AG09319 (cell line): ENCODE measurements at regions not wholly inside any gene's neighbourhood (a gene's known extent, or its start where the extent isn't known, plus 50 kb on each side); places are given as distances from the start of the nearest gene placed in this dataset.

Source experiments
- DNase-seq: peaks from one replicate; pipeline ENCODE4 v3.0.0-alpha.2; 2010; ENCODE audit warnings: low read depth; ENCODE audit errors: extremely low read depth
- TF ChIP-seq, protein P1 (sequence below): IDR thresholded peaks from 2 replicates; pipeline ENCODE4 v1.5.1; 2011; ENCODE audit warnings: low read depth, mild to moderate bottlenecking, inconsistent platforms, low read length, moderate library complexity

DNA sequence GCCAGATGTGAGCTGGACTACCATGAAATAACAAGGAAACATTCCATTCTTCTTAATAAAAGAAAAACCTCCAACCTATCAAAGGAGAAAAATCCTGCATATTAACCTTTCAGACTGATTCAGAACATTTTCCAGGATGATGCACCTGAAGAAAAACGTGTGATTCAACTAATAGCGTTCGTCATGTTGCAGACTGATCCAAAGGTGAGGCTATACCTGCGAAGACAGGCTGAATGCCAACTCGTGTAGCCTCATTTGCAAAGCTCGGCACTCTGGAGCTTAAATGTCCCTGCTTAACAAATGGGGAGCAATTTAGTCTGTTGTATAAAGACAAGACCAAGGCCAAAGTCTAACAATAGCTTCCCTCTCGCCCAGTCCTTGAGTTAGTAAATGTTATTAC lies 172.0 kb upstream of the NOCT start:
- TF ChIP-seq, protein P1, sequence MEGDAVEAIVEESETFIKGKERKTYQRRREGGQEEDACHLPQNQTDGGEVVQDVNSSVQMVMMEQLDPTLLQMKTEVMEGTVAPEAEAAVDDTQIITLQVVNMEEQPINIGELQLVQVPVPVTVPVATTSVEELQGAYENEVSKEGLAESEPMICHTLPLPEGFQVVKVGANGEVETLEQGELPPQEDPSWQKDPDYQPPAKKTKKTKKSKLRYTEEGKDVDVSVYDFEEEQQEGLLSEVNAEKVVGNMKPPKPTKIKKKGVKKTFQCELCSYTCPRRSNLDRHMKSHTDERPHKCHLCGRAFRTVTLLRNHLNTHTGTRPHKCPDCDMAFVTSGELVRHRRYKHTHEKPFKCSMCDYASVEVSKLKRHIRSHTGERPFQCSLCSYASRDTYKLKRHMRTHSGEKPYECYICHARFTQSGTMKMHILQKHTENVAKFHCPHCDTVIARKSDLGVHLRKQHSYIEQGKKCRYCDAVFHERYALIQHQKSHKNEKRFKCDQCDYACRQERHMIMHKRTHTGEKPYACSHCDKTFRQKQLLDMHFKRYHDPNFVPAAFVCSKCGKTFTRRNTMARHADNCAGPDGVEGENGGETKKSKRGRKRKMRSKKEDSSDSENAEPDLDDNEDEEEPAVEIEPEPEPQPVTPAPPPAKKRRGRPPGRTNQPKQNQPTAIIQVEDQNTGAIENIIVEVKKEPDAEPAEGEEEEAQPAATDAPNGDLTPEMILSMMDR, result no peak
- DNase-seq, result no peak

DNA sequence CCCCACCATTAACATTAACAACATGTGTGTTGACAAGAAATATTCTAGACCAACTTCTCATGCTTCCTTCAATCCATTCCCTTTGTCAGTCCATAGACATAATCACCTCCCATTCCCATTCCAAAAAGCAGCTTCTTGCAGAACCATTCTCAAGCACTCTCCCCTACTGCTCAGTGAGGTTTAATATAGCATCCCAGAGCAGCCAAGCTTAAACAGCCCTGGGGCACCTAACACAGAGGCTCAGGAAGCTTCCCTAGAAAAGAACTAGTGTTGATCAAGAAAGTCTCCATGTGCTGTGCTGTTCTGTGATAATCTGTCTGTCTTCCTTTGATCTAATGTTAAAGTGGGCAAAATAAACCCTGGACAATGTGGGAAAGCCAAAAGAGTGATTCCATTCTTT lies 174.2 kb upstream of the NOCT start:
- TF ChIP-seq, protein P1, result no peak
- DNase-seq, result no peak

DNA sequence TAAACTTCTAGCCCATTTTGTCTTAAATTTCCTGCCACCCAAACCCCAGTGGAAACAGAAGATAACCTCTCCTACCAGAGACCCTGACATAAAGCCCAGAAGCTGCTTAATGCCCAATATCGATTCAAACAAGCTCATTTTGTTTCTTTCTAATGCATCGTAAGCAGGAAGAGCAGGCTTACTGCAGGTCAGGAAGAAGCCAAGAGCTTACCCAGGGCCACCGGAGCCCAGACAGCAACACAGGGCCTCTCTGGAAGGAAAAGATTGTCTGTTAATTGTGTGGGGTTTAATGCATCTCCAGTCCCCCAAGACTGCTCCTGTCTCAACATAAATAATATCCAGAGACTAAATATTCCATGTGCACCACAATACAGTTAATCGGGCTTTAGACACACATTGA lies 177.3 kb upstream of the NOCT start:
- TF ChIP-seq, protein P1, result no peak
- no peak for DNase-seq

DNA sequence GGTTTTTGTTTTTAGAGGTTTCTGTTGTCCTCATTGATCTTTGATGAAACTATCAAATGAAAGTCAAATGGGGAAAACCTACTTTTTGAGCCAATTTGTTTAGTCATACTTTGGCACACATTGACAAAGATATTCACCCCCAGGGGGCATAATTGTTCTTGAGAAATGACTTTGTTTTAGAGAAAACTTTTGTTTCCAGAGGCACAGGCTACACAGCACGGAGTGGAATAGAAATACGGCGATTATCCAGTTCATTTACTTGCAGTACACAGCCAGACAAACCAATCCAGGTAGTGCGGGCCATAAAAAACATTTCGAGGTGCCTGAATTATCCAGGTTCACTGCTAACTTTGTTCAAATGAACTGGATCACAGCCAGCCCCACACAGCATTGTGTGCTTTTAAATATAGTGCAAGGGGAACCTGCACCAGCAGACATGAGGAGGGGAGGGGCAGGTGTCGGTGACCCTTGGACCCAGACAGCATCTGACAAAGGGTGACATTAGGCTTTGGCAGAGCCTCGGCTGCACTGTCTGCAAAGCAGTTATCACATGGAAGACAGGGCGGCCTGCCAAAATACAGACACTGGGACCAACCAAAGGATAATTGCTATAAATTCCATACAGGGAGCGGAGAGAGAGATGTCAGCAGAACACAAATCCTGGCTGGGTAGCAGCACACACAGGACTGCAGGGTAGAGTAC lies 179.6 kb upstream of the NOCT start:
- TF ChIP-seq, protein P1, result no peak
- DNase-seq, result no peak

DNA sequence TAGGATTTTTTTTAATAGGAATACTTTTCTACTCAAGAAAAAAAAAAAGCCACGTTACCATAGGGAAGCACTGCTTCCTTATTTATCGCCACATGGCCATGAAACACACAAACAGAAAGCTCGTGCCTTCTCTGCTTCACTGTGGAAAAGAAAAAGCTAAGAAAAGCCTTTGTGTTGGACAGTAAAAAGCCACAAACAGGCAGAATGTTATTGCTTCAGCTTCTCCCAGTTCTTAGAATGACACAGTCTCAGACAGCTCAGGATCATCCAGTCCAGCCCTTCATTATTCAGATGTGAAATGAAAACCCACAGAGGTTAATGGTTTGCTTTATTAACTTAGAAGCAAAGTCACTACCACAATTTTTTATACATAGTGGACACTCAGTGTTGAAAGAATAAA lies 181.6 kb upstream of the NOCT start:
- no peak for DNase-seq
- TF ChIP-seq, protein P1, result no peak

DNA sequence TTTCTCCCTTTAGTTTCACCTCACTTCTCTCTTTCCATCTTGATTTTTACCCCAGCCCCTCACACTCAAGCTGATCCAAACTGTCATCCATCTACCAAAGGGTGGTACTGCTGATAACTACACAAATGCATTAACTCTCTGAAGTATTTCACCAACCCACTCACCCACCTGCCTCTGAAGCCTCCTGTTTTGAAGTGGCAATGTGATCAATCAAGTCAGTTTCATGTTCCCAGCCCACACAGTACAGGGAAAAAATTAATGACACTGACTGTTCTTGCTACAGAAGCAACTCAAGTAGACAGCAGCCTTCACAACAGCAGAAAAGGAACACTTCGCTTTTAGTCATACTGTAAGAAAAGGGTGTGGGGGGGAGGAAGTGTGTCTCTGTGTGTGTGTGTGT lies 183.0 kb upstream of the NOCT start:
- TF ChIP-seq, protein P1, result no peak
- no peak for DNase-seq

DNA sequence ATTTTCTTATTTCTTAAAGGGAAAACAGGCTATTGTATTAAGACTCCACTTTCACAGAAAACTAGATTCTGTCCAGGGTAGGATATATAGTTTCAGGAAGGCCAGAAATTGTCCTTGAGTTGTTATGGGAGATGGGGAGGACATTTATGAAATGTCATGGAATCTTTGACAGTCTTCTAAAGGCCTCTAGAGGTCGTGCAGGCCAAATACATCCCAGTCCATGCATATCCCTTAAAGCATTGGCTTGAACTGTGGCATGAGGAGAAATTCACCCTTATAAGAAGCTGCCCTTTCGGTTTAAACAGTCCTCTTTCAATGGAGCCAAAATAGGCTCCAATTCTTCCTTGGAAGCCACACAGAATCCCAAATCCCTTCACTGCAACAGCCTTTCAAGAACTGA lies 183.6 kb upstream of the NOCT start:
- no peak for DNase-seq
- TF ChIP-seq, protein P1, result no peak
